Activated CD4-positive, alpha-beta T cell treated with anti-CD3 and anti-CD28 coated beads, Interleukin-2, amount 10 ng/mL, durations not matched to agents 7 days and 5 days (primary cell): ENCODE measurements at regions not wholly inside any gene's neighbourhood (a gene's known extent, or its start where the extent isn't known, plus 50 kb on each side); places are given as distances from the start of the nearest gene placed in this dataset.

Experiments used
- CTCF ChIA-PET: fragments of 350-600 bp; sonication (Branson Sonifier 250); formaldehyde crosslinking; loops from one replicate; lab custom pipeline; 2021; ENCODE audit warnings: antibody characterized with exemption; lab: Charles Lee
- POLR2A ChIA-PET: fragments of 350-600 bp; sonication (Branson Sonifier 250); formaldehyde crosslinking; loops from one replicate; lab custom pipeline; 2021; ENCODE audit warnings: antibody characterized with exemption; lab: Charles Lee
- DNase-seq: peaks from one replicate; pipeline ENCODE4 v3.0.0-alpha.2; 2020
- H3K27ac Mint-ChIP-seq: one replicate; pipeline ENCODE4 v1.8.0; 2021; ENCODE audit warnings: mild to moderate bottlenecking, moderate library complexity, mixed read lengths
- H3K27me3 Mint-ChIP-seq: one replicate; pipeline ENCODE4 v1.8.0; 2021; ENCODE audit warnings: mixed read lengths
- H3K36me3 Mint-ChIP-seq: one replicate; pipeline ENCODE4 v1.8.0; 2021; ENCODE audit warnings: low read depth, mixed read lengths
- H3K4me1 Mint-ChIP-seq: one replicate; pipeline ENCODE4 v1.8.0; 2021; ENCODE audit warnings: mixed read lengths
- H3K4me3 Mint-ChIP-seq: one replicate; pipeline ENCODE4 v1.8.0; 2021; ENCODE audit warnings: mild to moderate bottlenecking, moderate library complexity, mixed read lengths
- H3K9me3 Mint-ChIP-seq: one replicate; pipeline ENCODE4 v1.8.0; 2021; ENCODE audit warnings: mixed read lengths

- CTCF ChIA-PET, result interaction anchor here (1.2 kb wide), 1 partner anchor 152 kb away, joined by 3 read pairs; no protein-coding TSS in a partner anchor
- no peaks in the 10 kb centered on the region for H3K36me3 Mint-ChIP-seq
- no peak for DNase-seq
- peaks cover 13% of the 10 kb centered on the region for H3K9me3 Mint-ChIP-seq
- POLR2A ChIA-PET, result no interaction called here
- H3K27me3 Mint-ChIP-seq, result no peaks in the 10 kb centered on the region
- H3K27ac Mint-ChIP-seq, result no peak overlapping the region
- no peak overlapping the region for H3K4me3 Mint-ChIP-seq
- no peaks in the 10 kb centered on the region for H3K4me1 Mint-ChIP-seq
Measured at GRCh38 chr6:156359912-156360311, 417.3 kb upstream of the ARID1B start.

- Mint-ChIP-seq H3K4me1 (no peaks in the 10 kb centered on the region), H3K36me3 (no peaks in the 10 kb centered on the region), H3K27me3 (no peaks in the 10 kb centered on the region), H3K9me3 (peaks cover 2% of the 10 kb centered on the region), H3K27ac (no peak overlapping the region), H3K4me3 (no peak overlapping the region)
- ChIA-PET CTCF (no interaction called here), POLR2A (no interaction called here)
- DNase-seq, result no peak
Measured at GRCh38 chr6:156352861-156353260, 424.3 kb upstream of the ARID1B start.

- Mint-ChIP-seq H3K36me3 (no peaks in the 10 kb centered on the region), H3K4me1 (no peaks in the 10 kb centered on the region), H3K27me3 (no peaks in the 10 kb centered on the region), H3K9me3 (no peaks in the 10 kb centered on the region), H3K4me3 (no peak overlapping the region), H3K27ac (no peak overlapping the region)
- no peak for DNase-seq
- ChIA-PET POLR2A (no interaction called here), CTCF (interaction anchor here (0.6 kb wide), 1 partner anchor 102 kb away, joined by 3 read pairs; no protein-coding TSS in a partner anchor)
Measured at GRCh38 chr6:156351346-156351966, 425.7 kb upstream of the ARID1B start.

- Mint-ChIP-seq H3K4me3 (no peak overlapping the region), H3K27me3 (no peaks in the 10 kb centered on the region), H3K9me3 (no peaks in the 10 kb centered on the region), H3K4me1 (no peaks in the 10 kb centered on the region), H3K27ac (no peak overlapping the region), H3K36me3 (no peaks in the 10 kb centered on the region)
- no peak for DNase-seq
- POLR2A ChIA-PET, result no interaction called here
- CTCF ChIA-PET, result interaction anchor here (0.7 kb wide), 1 partner anchor 953 kb away, joined by 3 read pairs; no protein-coding TSS in a partner anchor
Measured at GRCh38 chr6:156350337-156350736, 426.8 kb upstream of the ARID1B start.

GRCh38 chr6:156348849-156349248 is 428.3 kb upstream of the ARID1B start:
- no peaks in the 10 kb centered on the region for H3K27me3 Mint-ChIP-seq
- CTCF ChIA-PET, result no interaction called here
- no peak for DNase-seq
- POLR2A ChIA-PET, result no interaction called here
- no peak overlapping the region for H3K27ac Mint-ChIP-seq
- H3K9me3 Mint-ChIP-seq, result no peaks in the 10 kb centered on the region
- H3K4me3 Mint-ChIP-seq, result no peak overlapping the region
- no peaks in the 10 kb centered on the region for H3K36me3 Mint-ChIP-seq
- H3K4me1 Mint-ChIP-seq, result no peaks in the 10 kb centered on the region

GRCh38 chr6:156348424-156348823 is 428.8 kb upstream of the ARID1B start:
- no peaks in the 10 kb centered on the region for H3K9me3 Mint-ChIP-seq
- no peak for DNase-seq
- H3K4me3 Mint-ChIP-seq, result no peak overlapping the region
- CTCF ChIA-PET, result no interaction called here
- POLR2A ChIA-PET, result no interaction called here
- H3K27me3 Mint-ChIP-seq, result no peaks in the 10 kb centered on the region
- no peaks in the 10 kb centered on the region for H3K36me3 Mint-ChIP-seq
- H3K4me1 Mint-ChIP-seq, result no peaks in the 10 kb centered on the region
- H3K27ac Mint-ChIP-seq, result no peak overlapping the region

- no peaks in the 10 kb centered on the region for H3K4me1 Mint-ChIP-seq
- H3K27ac Mint-ChIP-seq, result no peak overlapping the region
- no peaks in the 10 kb centered on the region for H3K27me3 Mint-ChIP-seq
- CTCF ChIA-PET, result no interaction called here
- no peak for DNase-seq
- no peaks in the 10 kb centered on the region for H3K9me3 Mint-ChIP-seq
- H3K36me3 Mint-ChIP-seq, result no peaks in the 10 kb centered on the region
- POLR2A ChIA-PET, result no interaction called here
- H3K4me3 Mint-ChIP-seq, result no peak overlapping the region
Measured at GRCh38 chr6:156347656-156348055, 429.5 kb upstream of the ARID1B start.

GRCh38 chr6:156347246-156347645 is 429.9 kb upstream of the ARID1B start:
- ChIA-PET CTCF (interaction anchor here (0.8 kb wide), 1 partner anchor 40 kb away, joined by 3 read pairs; no protein-coding TSS in a partner anchor), POLR2A (no interaction called here)
- H3K27ac Mint-ChIP-seq, result no peak overlapping the region
- DNase-seq, result no peak
- no peaks in the 10 kb centered on the region for H3K36me3 Mint-ChIP-seq
- no peaks in the 10 kb centered on the region for H3K27me3 Mint-ChIP-seq
- H3K4me1 Mint-ChIP-seq, result no peaks in the 10 kb centered on the region
- H3K9me3 Mint-ChIP-seq, result no peaks in the 10 kb centered on the region
- H3K4me3 Mint-ChIP-seq, result no peak overlapping the region

- ChIA-PET CTCF (no interaction called here), POLR2A (no interaction called here)
- H3K9me3 Mint-ChIP-seq, result no peaks in the 10 kb centered on the region
- H3K36me3 Mint-ChIP-seq, result no peaks in the 10 kb centered on the region
- peak; percentile 6 for DNase-seq
- H3K27ac Mint-ChIP-seq, result no peak overlapping the region
- H3K4me3 Mint-ChIP-seq, result no peak overlapping the region
- no peaks in the 10 kb centered on the region for H3K4me1 Mint-ChIP-seq
- H3K27me3 Mint-ChIP-seq, result no peaks in the 10 kb centered on the region
Measured at GRCh38 chr6:156345700-156346099, 431.5 kb upstream of the ARID1B start.

GRCh38 chr6:156344491-156344890 is 432.7 kb upstream of the ARID1B start:
- no peaks in the 10 kb centered on the region for H3K27me3 Mint-ChIP-seq
- peaks cover 4% of the 10 kb centered on the region for H3K9me3 Mint-ChIP-seq
- no peak for DNase-seq
- no peaks in the 10 kb centered on the region for H3K4me1 Mint-ChIP-seq
- no peak overlapping the region for H3K27ac Mint-ChIP-seq
- H3K36me3 Mint-ChIP-seq, result no peaks in the 10 kb centered on the region
- no peak overlapping the region for H3K4me3 Mint-ChIP-seq
- ChIA-PET CTCF (no interaction called here), POLR2A (no interaction called here)

GRCh38 chr6:156337801-156338200 is 439.4 kb upstream of the ARID1B start:
- CTCF ChIA-PET, result interaction anchor here (0.6 kb wide), 1 partner anchor 96 kb away, joined by 3 read pairs; no protein-coding TSS in a partner anchor
- Mint-ChIP-seq H3K27me3 (no peaks in the 10 kb centered on the region), H3K27ac (no peak overlapping the region)

GRCh38 chr6:156336733-156337132 is 440.4 kb upstream of the ARID1B start:
- H3K27ac Mint-ChIP-seq, result no peak overlapping the region
- H3K4me3 Mint-ChIP-seq, result no peak overlapping the region
- ChIA-PET POLR2A (no interaction called here), CTCF (no interaction called here)
- H3K27me3 Mint-ChIP-seq, result no peaks in the 10 kb centered on the region
- peaks cover 25% of the 10 kb centered on the region for H3K9me3 Mint-ChIP-seq
- DNase-seq, result no peak
- H3K36me3 Mint-ChIP-seq, result peaks cover 2% of the 10 kb centered on the region
- H3K4me1 Mint-ChIP-seq, result no peaks in the 10 kb centered on the region

More at GRCh38 chr6:156337801-156338200, 439.4 kb upstream of the ARID1B start:
- no peak for DNase-seq
- peaks cover 19% of the 10 kb centered on the region for H3K9me3 Mint-ChIP-seq
- peaks cover 2% of the 10 kb centered on the region for H3K36me3 Mint-ChIP-seq
- H3K4me3 Mint-ChIP-seq, result no peak overlapping the region
- H3K4me1 Mint-ChIP-seq, result no peaks in the 10 kb centered on the region
- POLR2A ChIA-PET, result no interaction called here

GRCh38 chr6:156336089-156336488 is 441.1 kb upstream of the ARID1B start:
- POLR2A ChIA-PET, result no interaction called here
- H3K4me1 Mint-ChIP-seq, result no peaks in the 10 kb centered on the region
- CTCF ChIA-PET, result no interaction called here
- peaks cover 26% of the 10 kb centered on the region for H3K9me3 Mint-ChIP-seq
- no peak for DNase-seq
- H3K27ac Mint-ChIP-seq, result no peak overlapping the region
- no peak overlapping the region for H3K4me3 Mint-ChIP-seq
- no peaks in the 10 kb centered on the region for H3K27me3 Mint-ChIP-seq
- H3K36me3 Mint-ChIP-seq, result peaks cover 4% of the 10 kb centered on the region

GRCh38 chr6:156334966-156335365 is 442.2 kb upstream of the ARID1B start:
- H3K27me3 Mint-ChIP-seq, result no peaks in the 10 kb centered on the region
- H3K4me1 Mint-ChIP-seq, result no peaks in the 10 kb centered on the region
- H3K36me3 Mint-ChIP-seq, result peaks cover 4% of the 10 kb centered on the region
- CTCF ChIA-PET, result interaction anchor here (1.1 kb wide), 1 partner anchor 91 kb away, joined by 3 read pairs; no protein-coding TSS in a partner anchor
- H3K9me3 Mint-ChIP-seq, result peaks cover 26% of the 10 kb centered on the region
- no peak overlapping the region for H3K27ac Mint-ChIP-seq
- H3K4me3 Mint-ChIP-seq, result no peak overlapping the region
- no peak for DNase-seq
- POLR2A ChIA-PET, result no interaction called here
